ENCODE measurements at regions not wholly inside any gene's neighbourhood (a gene's known extent, or its start where the extent isn't known, plus 50 kb on each side); places are given as distances from the start of the nearest gene placed in this dataset.

GRCh38 chr15:79373113-79373512, 59.0 kb upstream of the MINAR1 start:
- Mint-ChIP-seq H3K27me3 (no peaks in the 10 kb centered on the region), H3K9me3 (no peaks in the 10 kb centered on the region), H3K4me3 (no peak overlapping the region), H3K36me3 (ENCODE audit: low read depth) (no peaks in the 10 kb centered on the region), H3K27ac (no peak overlapping the region), H3K4me1 (no peaks in the 10 kb centered on the region)
- ChIA-PET POLR2A (no interaction called here), CTCF (interaction anchor here (0.6 to 1.1 kb wide), 4 partner anchors 8 to 223 kb away, joined by 3 read pairs; no protein-coding TSS in a partner anchor)
- DNase-seq = no peak

GRCh38 chr15:79373728-79374127, 58.4 kb upstream of the MINAR1 start:
- Mint-ChIP-seq H3K27ac (no peak overlapping the region), H3K36me3 (ENCODE audit: low read depth) (no peaks in the 10 kb centered on the region), H3K27me3 (no peaks in the 10 kb centered on the region), H3K4me1 (peaks cover 3% of the 10 kb centered on the region), H3K4me3 (no peak overlapping the region), H3K9me3 (no peaks in the 10 kb centered on the region)
- DNase-seq = no peak
- POLR2A ChIA-PET = no interaction called here
- CTCF ChIA-PET = no interaction called here

- Mint-ChIP-seq H3K27ac (no peak overlapping the region), H3K27me3 (no peaks in the 10 kb centered on the region), H3K9me3 (no peaks in the 10 kb centered on the region), H3K36me3 (ENCODE audit: low read depth) (no peaks in the 10 kb centered on the region), H3K4me1 (peaks cover 3% of the 10 kb centered on the region), H3K4me3 (no peak overlapping the region)
- no peak for DNase-seq
- CTCF ChIA-PET = no interaction called here
- POLR2A ChIA-PET = no interaction called here
Observed at GRCh38 chr15:79376383-79376782, 55.8 kb upstream of the MINAR1 start.

- ChIA-PET CTCF (interaction anchor here (0.6 to 7.0 kb wide), 2 partner anchors 219 to 522 kb away, joined by 6 to 96 read pairs; no protein-coding TSS in a partner anchor), POLR2A (no interaction called here)
- H3K36me3 Mint-ChIP-seq (ENCODE audit: low read depth) = no peaks in the 10 kb centered on the region
- H3K9me3 Mint-ChIP-seq = no peaks in the 10 kb centered on the region
- no peak for DNase-seq
- no peaks in the 10 kb centered on the region for H3K27me3 Mint-ChIP-seq
- no peak overlapping the region for H3K27ac Mint-ChIP-seq
- peaks cover 3% of the 10 kb centered on the region for H3K4me1 Mint-ChIP-seq
- H3K4me3 Mint-ChIP-seq = no peak overlapping the region
Observed at GRCh38 chr15:79378394-79379109, 53.6 kb upstream of the MINAR1 start.

GRCh38 chr15:79380755-79381497, 51.2 kb upstream of the MINAR1 start:
- POLR2A ChIA-PET = no interaction called here
- peak; percentile 76 for DNase-seq
- H3K27me3 Mint-ChIP-seq = no peaks in the 10 kb centered on the region
- no peak overlapping the region for H3K27ac Mint-ChIP-seq
- no peaks in the 10 kb centered on the region for H3K36me3 Mint-ChIP-seq (ENCODE audit: low read depth)
- H3K4me1 Mint-ChIP-seq = peaks cover 3% of the 10 kb centered on the region
- no peaks in the 10 kb centered on the region for H3K9me3 Mint-ChIP-seq
- H3K4me3 Mint-ChIP-seq = no peak overlapping the region
- CTCF ChIA-PET = interaction anchor here (0.6 to 7.0 kb wide), 17 partner anchors 8 to 792 kb away, joined by 3 to 96 read pairs (median 4); no protein-coding TSS in a partner anchor

GRCh38 chr15:79381593-79381992, 50.5 kb upstream of the MINAR1 start:
- H3K4me1 Mint-ChIP-seq = peaks cover 3% of the 10 kb centered on the region

More at GRCh38 chr15:79381593-79381992, 50.5 kb upstream of the MINAR1 start:
- Mint-ChIP-seq H3K36me3 (ENCODE audit: low read depth) (no peaks in the 10 kb centered on the region), H3K27ac (no peak overlapping the region), H3K4me3 (no peak overlapping the region), H3K27me3 (no peaks in the 10 kb centered on the region), H3K9me3 (no peaks in the 10 kb centered on the region)
- ChIA-PET CTCF (interaction anchor here (0.8 to 7.0 kb wide), 17 partner anchors 9 to 792 kb away, joined by 3 to 96 read pairs (median 4); no protein-coding TSS in a partner anchor), POLR2A (no interaction called here)
- DNase-seq = no peak
